Right atrium auricular region (tissue), 2 donors: ENCODE measurements at regions not wholly inside any gene's neighbourhood (a gene's known extent, or its start where the extent isn't known, plus 50 kb on each side); places are given as distances from the start of the nearest gene placed in this dataset.

Source experiments
- DNase-seq: peaks from one replicate; pipeline ENCODE4 v3.0.0-alpha.2; 2019; ENCODE audit warnings: low spot score
- H3K27ac ChIP-seq, 2 donors: fragments of 200-600 bp; sonication (generic); 1 replicate in 1 of 2; 2 replicates in 1 of 2; pipeline ENCODE4 v1.5.1; 2016 to 2019
- H3K27me3 ChIP-seq, 2 donors: fragments of 200-600 bp; sonication (generic); one replicate each; pipeline versions ENCODE4 v1.5.1 to v1.6.0; 2017 to 2019
- H3K36me3 ChIP-seq: fragments of 200-600 bp; sonication (generic); one replicate; pipeline ENCODE4 v1.5.1; 2016
- H3K4me1 ChIP-seq, 2 donors: fragments of 200-600 bp; sonication (generic); one replicate each; pipeline versions ENCODE4 v1.5.1 to v1.6.0; 2017 to 2019
- H3K4me3 ChIP-seq, 2 donors: fragments of 200-600 bp; sonication (generic); 1 replicate in 1 of 2; 2 replicates in 1 of 2; pipeline ENCODE4 v1.5.1; 2017 to 2019; ENCODE audit warnings: mild to moderate bottlenecking in 1 of 2, moderate library complexity in 1 of 2
- H3K9me3 ChIP-seq, 2 donors: fragments of 200-600 bp; sonication (generic); one replicate each; pipeline ENCODE4 v1.5.1; 2019
- CTCF ChIP-seq, 2 donors: fragments of 200-600 bp; sonication (generic); IDR thresholded peaks; one replicate each; pipeline ENCODE4 v1.5.1; 2019; ENCODE audit warnings: antibody characterized with exemption in 2 of 2

- DNase-seq = no peak
- TF ChIP-seq CTCF (IDR thresholded peaks at IDR 0.05) = no peak
- Histone ChIP-seq H3K4me3 (no peak overlapping the region), H3K27ac (no peak overlapping the region), H3K9me3 (no peaks in the 10 kb centered on the region), H3K36me3 (no peaks in the 10 kb centered on the region), H3K4me1 (no peaks in the 10 kb centered on the region), H3K27me3 (no peaks in the 10 kb centered on the region)
These were observed 672.1 kb downstream of the GRXCR1 start for GRCh38 chr4:43564591-43564990.

GRCh38 chr4:43567644-43568043 lies 675.1 kb downstream of the GRXCR1 start:
- DNase-seq = no peak
- Histone ChIP-seq H3K9me3 (no peaks in the 10 kb centered on the region), H3K4me1 (no peaks in the 10 kb centered on the region), H3K27me3 (no peaks in the 10 kb centered on the region), H3K4me3 (no peak overlapping the region), H3K36me3 (no peaks in the 10 kb centered on the region), H3K27ac (no peak overlapping the region)
- no peak for TF ChIP-seq CTCF (IDR thresholded peaks at IDR 0.05)

- H3K4me3 ChIP-seq = no peak overlapping the region
- no peaks in the 10 kb centered on the region for H3K4me1 ChIP-seq
- no peak for TF ChIP-seq CTCF (IDR thresholded peaks at IDR 0.05)
- no peaks in the 10 kb centered on the region for H3K36me3 ChIP-seq
- H3K9me3 ChIP-seq = no peaks in the 10 kb centered on the region
- H3K27me3 ChIP-seq = no peaks in the 10 kb centered on the region
- DNase-seq = no peak
- no peak overlapping the region for H3K27ac ChIP-seq
These were observed 694.3 kb downstream of the GRXCR1 start for GRCh38 chr4:43586813-43587212.

GRCh38 chr4:43587758-43588157 lies 695.2 kb downstream of the GRXCR1 start:
- H3K4me3 ChIP-seq = no peak overlapping the region
- H3K27me3 ChIP-seq = no peaks in the 10 kb centered on the region
- H3K9me3 ChIP-seq = no peaks in the 10 kb centered on the region
- H3K36me3 ChIP-seq = no peaks in the 10 kb centered on the region
- TF ChIP-seq CTCF (IDR thresholded peaks at IDR 0.05) = no peak
- DNase-seq = no peak
- no peaks in the 10 kb centered on the region for H3K4me1 ChIP-seq
- H3K27ac ChIP-seq = no peak overlapping the region

- Histone ChIP-seq H3K27ac (no peak overlapping the region), H3K36me3 (no peaks in the 10 kb centered on the region), H3K9me3 (no peaks in the 10 kb centered on the region), H3K4me1 (no peaks in the 10 kb centered on the region), H3K27me3 (no peaks in the 10 kb centered on the region), H3K4me3 (no peak overlapping the region)
- no peak for DNase-seq
- TF ChIP-seq CTCF (IDR thresholded peaks at IDR 0.05) = no peak
These were observed 714.9 kb downstream of the GRXCR1 start for GRCh38 chr4:43607400-43607799.

GRCh38 chr4:43607827-43608461 lies 715.4 kb downstream of the GRXCR1 start:
- TF ChIP-seq CTCF (IDR thresholded peaks at IDR 0.05) = no peak
- H3K36me3 ChIP-seq = no peaks in the 10 kb centered on the region
- no peak for DNase-seq
- H3K27me3 ChIP-seq = no peaks in the 10 kb centered on the region
- no peaks in the 10 kb centered on the region for H3K4me1 ChIP-seq
- H3K4me3 ChIP-seq = no peak overlapping the region
- no peaks in the 10 kb centered on the region for H3K9me3 ChIP-seq
- H3K27ac ChIP-seq = no peak overlapping the region
